ENCODE measurements at regions not wholly inside any gene's neighbourhood (a gene's known extent, or its start where the extent isn't known, plus 50 kb on each side); places are given as distances from the start of the nearest gene placed in this dataset.
A peak's percentile ranks its signal among the peaks of the same experiment; 100 is the strongest.

DNA sequence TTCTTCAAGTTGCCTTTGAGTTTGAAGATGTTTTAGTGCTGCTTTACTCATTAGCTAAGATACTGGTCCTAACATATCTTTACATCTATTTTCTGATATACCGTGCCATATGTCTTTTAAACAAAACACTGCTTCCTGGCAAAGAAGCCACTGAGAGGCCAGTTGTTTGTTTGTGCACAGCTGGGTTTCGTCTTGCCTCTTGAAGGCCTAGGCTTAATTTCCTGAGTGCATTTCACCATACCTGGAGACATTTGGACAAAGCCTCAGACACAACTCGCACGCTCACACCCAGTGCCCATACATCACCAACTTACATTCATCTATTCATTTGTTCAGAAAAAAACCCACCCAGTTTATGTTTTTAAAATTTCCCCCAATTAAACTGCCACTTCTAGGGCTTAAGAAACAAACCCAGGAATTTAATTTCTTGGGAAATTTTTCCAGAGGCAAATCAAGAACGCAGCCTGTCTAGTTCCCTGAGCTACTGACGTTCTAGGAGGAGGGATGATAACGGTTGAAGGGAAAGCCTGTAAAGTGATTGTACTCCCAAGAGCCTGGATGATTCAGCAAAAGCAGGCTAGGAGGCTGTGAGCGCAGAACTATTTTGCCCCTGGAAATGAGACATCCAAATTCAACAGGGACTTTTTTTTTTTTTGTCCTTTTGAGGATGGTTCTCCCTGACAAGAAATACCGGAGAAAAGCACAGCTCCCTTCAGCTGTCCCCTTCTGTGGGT lies 77.7 kb downstream of the OLIG3 start:
- H3K4me1 ChIP-seq = peaks cover 0 to 17% (median 8%) of the 10 kb centered on the region in 6 donors
- 73 to 84% (median 76%) methylated on average over 9 of the region's 9 CpGs for WGBS, 5 donors
- no peaks in the 10 kb centered on the region for H3K9me3 ChIP-seq
- DNase-seq = no peak
- no peak overlapping the region for H3K27ac ChIP-seq
- H3K4me3 ChIP-seq = no peak overlapping the region
- no peaks in the 10 kb centered on the region for H3K36me3 ChIP-seq
- peaks cover 0 to 22% (median 0%) of the 10 kb centered on the region in 7 donors for H3K27me3 ChIP-seq (replicated peaks in 1 of 7)
- TF ChIP-seq POLR2A (IDR thresholded peaks at IDR 0.05) = no peak
- no peak for TF ChIP-seq POLR2AphosphoS5 (IDR thresholded peaks at IDR 0.05)
- TF ChIP-seq, protein P1, sequence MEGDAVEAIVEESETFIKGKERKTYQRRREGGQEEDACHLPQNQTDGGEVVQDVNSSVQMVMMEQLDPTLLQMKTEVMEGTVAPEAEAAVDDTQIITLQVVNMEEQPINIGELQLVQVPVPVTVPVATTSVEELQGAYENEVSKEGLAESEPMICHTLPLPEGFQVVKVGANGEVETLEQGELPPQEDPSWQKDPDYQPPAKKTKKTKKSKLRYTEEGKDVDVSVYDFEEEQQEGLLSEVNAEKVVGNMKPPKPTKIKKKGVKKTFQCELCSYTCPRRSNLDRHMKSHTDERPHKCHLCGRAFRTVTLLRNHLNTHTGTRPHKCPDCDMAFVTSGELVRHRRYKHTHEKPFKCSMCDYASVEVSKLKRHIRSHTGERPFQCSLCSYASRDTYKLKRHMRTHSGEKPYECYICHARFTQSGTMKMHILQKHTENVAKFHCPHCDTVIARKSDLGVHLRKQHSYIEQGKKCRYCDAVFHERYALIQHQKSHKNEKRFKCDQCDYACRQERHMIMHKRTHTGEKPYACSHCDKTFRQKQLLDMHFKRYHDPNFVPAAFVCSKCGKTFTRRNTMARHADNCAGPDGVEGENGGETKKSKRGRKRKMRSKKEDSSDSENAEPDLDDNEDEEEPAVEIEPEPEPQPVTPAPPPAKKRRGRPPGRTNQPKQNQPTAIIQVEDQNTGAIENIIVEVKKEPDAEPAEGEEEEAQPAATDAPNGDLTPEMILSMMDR (IDR thresholded peaks at IDR 0.05 in 8 of 11, conservative IDR thresholded peaks at IDR 0.05 in 3 of 11) = no peak
- intact Hi-C loops (cut with DNase I; ENCODE audit: low total_unique reads) = no loop called here

DNA sequence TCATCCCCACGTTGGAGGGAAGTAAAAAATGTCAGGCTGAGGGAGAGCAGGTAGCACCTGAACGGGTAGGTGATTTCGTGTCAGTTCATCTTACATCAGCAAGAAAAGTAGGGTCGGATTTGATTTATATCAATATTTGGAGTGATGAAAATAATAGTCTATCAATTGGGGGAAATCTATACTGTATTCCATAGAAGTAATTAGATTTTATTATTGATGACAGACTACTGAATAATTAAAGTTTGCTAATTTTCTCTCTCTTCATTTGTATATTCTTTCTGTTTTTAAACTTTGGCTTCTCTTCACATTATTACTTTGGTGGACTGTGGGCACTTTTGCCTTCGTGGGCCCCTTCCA lies 78.4 kb downstream of the OLIG3 start:
- intact Hi-C loops (cut with DNase I; ENCODE audit: low total_unique reads) = no loop called here
- H3K27me3 ChIP-seq (replicated peaks in 1 of 7) = peaks cover 0 to 22% (median 0%) of the 10 kb centered on the region in 7 donors
- peak overlapping the region in 5 of 8 donors; percentile 12 to 64 (median 30) for H3K4me3 ChIP-seq
- H3K27ac ChIP-seq = peak overlapping the region in 4 of 8 donors; percentile 45 to 72 (median 62)
- peaks cover 0 to 17% (median 8%) of the 10 kb centered on the region in 6 donors for H3K4me1 ChIP-seq
- DNase-seq = no peak
- no peaks in the 10 kb centered on the region for H3K9me3 ChIP-seq
- 21 to 38% (median 28%) methylated on average over 5 of the region's 5 CpGs for WGBS, 5 donors
- no peaks in the 10 kb centered on the region for H3K36me3 ChIP-seq
- no peak for TF ChIP-seq POLR2A (IDR thresholded peaks at IDR 0.05)
- TF ChIP-seq, protein P1 (IDR thresholded peaks at IDR 0.05 in 8 of 11, conservative IDR thresholded peaks at IDR 0.05 in 3 of 11) = peak in 4 of 11 experiments; percentile 1 to 10 (median 3)

DNA sequence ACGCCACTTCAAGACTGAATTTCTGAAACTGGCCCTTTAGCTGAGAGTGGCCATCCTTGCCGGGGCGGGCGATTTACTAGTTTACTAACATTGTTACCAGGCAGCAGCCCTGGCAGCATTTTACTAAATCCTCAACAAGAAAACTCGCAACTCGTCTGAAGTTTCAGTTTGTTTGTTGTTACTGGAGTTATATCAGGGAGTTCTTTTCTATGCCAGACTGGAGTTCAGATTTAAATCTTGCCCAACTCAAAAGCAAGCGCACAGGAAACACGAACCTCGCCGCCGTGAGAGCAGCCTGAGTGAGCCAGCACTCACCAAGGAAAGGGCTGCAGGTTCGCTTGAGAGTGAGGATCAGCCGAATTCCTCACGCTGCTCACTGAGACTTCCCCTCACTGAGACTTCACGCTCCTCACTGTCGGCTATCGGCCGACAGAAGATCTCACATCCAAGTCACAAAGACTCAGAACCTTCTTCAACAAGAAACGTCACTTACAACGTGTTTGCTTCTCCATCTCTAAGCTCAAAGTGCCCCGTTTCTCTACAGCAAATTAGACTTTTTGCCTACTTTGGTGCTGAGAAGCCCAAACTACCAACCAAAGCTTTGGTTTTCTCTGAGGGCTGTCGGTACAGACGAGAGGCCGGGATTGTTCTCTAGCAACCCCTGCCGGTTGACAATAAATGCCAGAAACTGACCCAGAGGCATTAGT lies 78.9 kb downstream of the OLIG3 start:
- Histone ChIP-seq H3K4me3 (peak overlapping the region; percentile 6 to 64 (median 28)), H3K27ac (peak overlapping the region in 7 of 8 donors; percentile 7 to 72 (median 52)), H3K27me3 (replicated peaks in 1 of 7) (peaks cover 0 to 22% (median 0%) of the 10 kb centered on the region in 7 donors), H3K4me1 (peaks cover 0 to 17% (median 8%) of the 10 kb centered on the region in 6 donors), H3K36me3 (no peaks in the 10 kb centered on the region), H3K9me3 (no peaks in the 10 kb centered on the region)
- WGBS, 5 donors = 4 to 14% (median 7%) methylated on average over 24 to 25 of the region's 25 CpGs
- DNase-seq = peak; percentile 78
- intact Hi-C loops (cut with DNase I; ENCODE audit: low total_unique reads) = no loop called here
- TF ChIP-seq POLR2A (IDR thresholded peaks at IDR 0.05) (no peak), POLR2AphosphoS5 (IDR thresholded peaks at IDR 0.05) (no peak)
- TF ChIP-seq, protein P1 (IDR thresholded peaks at IDR 0.05 in 8 of 11, conservative IDR thresholded peaks at IDR 0.05 in 3 of 11) = peak; percentile 23 to 71 (median 64)

DNA sequence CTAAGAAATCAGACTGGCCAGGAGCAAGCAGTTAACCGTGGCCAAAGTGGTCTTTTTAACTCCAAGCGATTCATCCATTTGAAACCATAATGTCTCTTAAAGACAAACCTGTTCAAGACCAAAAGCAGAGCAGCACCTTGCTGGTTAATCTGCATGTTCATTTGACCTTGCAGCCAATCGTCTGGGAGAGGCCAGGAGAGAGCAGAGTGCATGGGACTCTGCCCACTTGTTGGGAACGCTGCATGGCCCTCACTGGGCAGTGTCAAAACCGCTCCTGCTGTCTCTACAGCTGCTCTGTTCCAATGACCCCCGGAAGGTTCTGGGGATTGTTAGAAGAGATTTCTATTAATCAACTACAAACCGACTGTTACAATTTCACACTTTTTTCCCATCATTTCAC lies 79.6 kb downstream of the OLIG3 start:
- 61 to 81% (median 66%) methylated on average over 7 of the region's 7 CpGs for WGBS, 5 donors
- intact Hi-C loops (cut with DNase I; ENCODE audit: low total_unique reads) = no loop called here

More for the DNA sequence above, 79.6 kb downstream of the OLIG3 start:
- no peak for DNase-seq
- Histone ChIP-seq H3K27ac (no peak overlapping the region), H3K4me1 (peaks cover 0 to 17% (median 8%) of the 10 kb centered on the region in 6 donors), H3K27me3 (replicated peaks in 1 of 7) (peaks cover 0 to 22% (median 0%) of the 10 kb centered on the region in 7 donors), H3K9me3 (no peaks in the 10 kb centered on the region), H3K4me3 (no peak overlapping the region), H3K36me3 (no peaks in the 10 kb centered on the region)
- no peak for TF ChIP-seq POLR2A (IDR thresholded peaks at IDR 0.05)
- no peak for TF ChIP-seq POLR2AphosphoS5 (IDR thresholded peaks at IDR 0.05)
- TF ChIP-seq, protein P1 (IDR thresholded peaks at IDR 0.05 in 8 of 11, conservative IDR thresholded peaks at IDR 0.05 in 3 of 11) = no peak
